H9 (cell line): ENCODE measurements at regions not wholly inside any gene's neighbourhood (a gene's known extent, or its start where the extent isn't known, plus 50 kb on each side); places are given as distances from the start of the nearest gene placed in this dataset.
A peak's percentile ranks its signal among the peaks of the same experiment; 100 is the strongest.

Experiments used
- DNase-seq: peaks from one replicate; pipeline ENCODE4 v3.0.0-alpha.2; 2017
- H2AFZ ChIP-seq: one replicate; pipeline ENCODE4 v1.6.1; 2013; ENCODE audit warnings: mild to moderate bottlenecking, low read length, control low read depth, moderate library complexity
- H2AK5ac ChIP-seq: 2 replicates; pipeline ENCODE4 v1.6.1; 2013; ENCODE audit warnings: low read length, control low read depth, mixed read lengths; ENCODE audit not compliant: insufficient read length
- H2BK120ac ChIP-seq: one replicate; pipeline ENCODE4 v1.6.1; 2013; ENCODE audit warnings: low read depth, mild to moderate bottlenecking, low read length, control low read depth, inconsistent platforms; ENCODE audit not compliant: poor library complexity, severe bottlenecking
- H2BK12ac ChIP-seq: 2 replicates; pipeline ENCODE4 v1.6.1; 2013; ENCODE audit warnings: low read length, control low read depth, mixed read lengths, low read depth; ENCODE audit not compliant: insufficient read length
- H2BK15ac ChIP-seq: 2 replicates; pipeline ENCODE4 v1.6.1; 2013; ENCODE audit warnings: low read depth, low read length, control low read depth
- H2BK20ac ChIP-seq: one replicate; pipeline ENCODE4 v1.6.1; 2013; ENCODE audit warnings: low read depth, mild to moderate bottlenecking, low read length, control low read depth, inconsistent platforms; ENCODE audit not compliant: poor library complexity, severe bottlenecking
- H2BK5ac ChIP-seq: 2 replicates; pipeline ENCODE4 v1.6.1; 2013; ENCODE audit warnings: low read length, control low read depth, mixed read lengths; ENCODE audit not compliant: insufficient read length
- H3K14ac ChIP-seq: 2 replicates; pipeline ENCODE4 v1.6.1; 2013; ENCODE audit warnings: low read length, control low read depth; ENCODE audit not compliant: insufficient read depth
- H3K18ac ChIP-seq: 2 replicates; pipeline ENCODE4 v1.6.1; 2013; ENCODE audit warnings: low read depth, mild to moderate bottlenecking, mixed read lengths, low read length, control low read depth; ENCODE audit not compliant: insufficient read length
- H3K23ac ChIP-seq: 2 replicates; pipeline ENCODE4 v1.6.1; 2013; ENCODE audit warnings: low read length, control low read depth, mixed read lengths, low read depth; ENCODE audit not compliant: insufficient read length
- H3K23me2 ChIP-seq: 2 replicates; pipeline ENCODE4 v1.6.1; 2013; ENCODE audit warnings: low read depth, mild to moderate bottlenecking, mixed read lengths, low read length, control low read depth; ENCODE audit not compliant: insufficient read length, poor library complexity, severe bottlenecking
- H3K27ac ChIP-seq: 2 replicates; pipeline ENCODE4 v1.5.1; 2013; ENCODE audit warnings: low read length, control low read depth, mixed read lengths, low read depth; ENCODE audit not compliant: insufficient read length
- H3K27me3 ChIP-seq: 2 replicates; pipeline ENCODE4 v1.6.1; 2013; ENCODE audit warnings: low read length, control low read depth, inconsistent platforms; ENCODE audit not compliant: insufficient read depth
- H3K4ac ChIP-seq: 2 replicates; pipeline ENCODE4 v1.6.1; 2013; ENCODE audit warnings: low read depth, mild to moderate bottlenecking, control low read depth, inconsistent platforms, low read length, moderate library complexity
- H3K4me1 ChIP-seq: 2 replicates; pipeline ENCODE4 v1.6.1; 2013; ENCODE audit warnings: low read length, control low read depth, inconsistent platforms; ENCODE audit not compliant: insufficient read depth
- H3K4me2 ChIP-seq: 2 replicates; pipeline ENCODE4 v1.6.1; 2013; ENCODE audit warnings: low read length, control low read depth, mixed read lengths; ENCODE audit not compliant: insufficient read length, insufficient read depth
- H3K56ac ChIP-seq: 2 replicates; pipeline ENCODE4 v1.6.1; 2013; ENCODE audit warnings: low read depth, mild to moderate bottlenecking, mixed read lengths, low read length, control low read depth; ENCODE audit not compliant: insufficient read length
- H3K79me1 ChIP-seq: 2 replicates; pipeline ENCODE4 v1.6.1; 2013; ENCODE audit warnings: low read depth, mild to moderate bottlenecking, moderate library complexity, low read length, control low read depth, inconsistent platforms; ENCODE audit not compliant: insufficient read depth, poor library complexity, severe bottlenecking
- H3K79me2 ChIP-seq: 2 replicates; pipeline ENCODE4 v1.6.1; 2013; ENCODE audit warnings: low read length, control low read depth, inconsistent platforms; ENCODE audit not compliant: insufficient read depth
- H3K9ac ChIP-seq: 2 replicates; pipeline ENCODE4 v1.6.1; 2013; ENCODE audit warnings: low read length, control low read depth, mixed read lengths; ENCODE audit not compliant: insufficient read length; ENCODE audit errors: extremely low read depth
- H3K9me3 ChIP-seq: one replicate; pipeline ENCODE4 v1.6.1; 2013; ENCODE audit warnings: low read depth, low read length, inconsistent platforms; ENCODE audit not compliant: control insufficient read depth
- H3T11ph ChIP-seq: one replicate; pipeline ENCODE4 v1.6.1; 2013; ENCODE audit warnings: mild to moderate bottlenecking, low read length, control low read depth, inconsistent platforms
- H4K20me1 ChIP-seq: one replicate; pipeline ENCODE4 v1.6.1; 2013; ENCODE audit not compliant: control insufficient read depth, insufficient read length, insufficient read depth
- H4K5ac ChIP-seq: 2 replicates; pipeline ENCODE4 v1.6.1; 2013; ENCODE audit warnings: low read depth, mild to moderate bottlenecking, mixed read lengths, low read length, control low read depth; ENCODE audit not compliant: insufficient read length
- H4K8ac ChIP-seq: replicated peaks from 2 replicates; pipeline ENCODE4 v1.6.1; 2013; ENCODE audit warnings: low read length, control low read depth, mixed read lengths, low read depth; ENCODE audit not compliant: insufficient read length
- H4K91ac ChIP-seq: 2 replicates; pipeline ENCODE4 v1.6.1; 2013; ENCODE audit warnings: low read depth, mild to moderate bottlenecking, moderate library complexity, mixed read lengths, low read length, control low read depth; ENCODE audit not compliant: insufficient read length
- H3K27ac Mint-ChIP-seq, 3 experiments: 2 replicates in 2 of 3; 3 replicates in 1 of 3; pipeline ENCODE4 v1.8.0; 2020 to 2021; ENCODE audit warnings: mixed read lengths in 3 of 3, mild to moderate bottlenecking in 1 of 3, moderate library complexity in 1 of 3
- H3K27me3 Mint-ChIP-seq: 2 replicates; pipeline ENCODE4 v1.8.0; 2021; ENCODE audit warnings: low read depth, mild to moderate bottlenecking, moderate library complexity, mixed read lengths
- H3K36me3 Mint-ChIP-seq, 3 experiments: 2 replicates in 2 of 3; 3 replicates in 1 of 3; pipeline ENCODE4 v1.8.0; 2020 to 2021; ENCODE audit warnings: low read depth in 3 of 3, mixed read lengths in 3 of 3; ENCODE audit not compliant: insufficient read depth in 1 of 3
- H3K4me1 Mint-ChIP-seq, 2 experiments: 2 replicates each; pipeline ENCODE4 v1.8.0; 2020; ENCODE audit warnings: mixed read lengths in 2 of 2
- H3K4me3 Mint-ChIP-seq, 2 experiments: 2 replicates in 1 of 2; 3 replicates in 1 of 2; pipeline ENCODE4 v1.8.0; 2020 to 2021; ENCODE audit warnings: mild to moderate bottlenecking in 2 of 2, mixed read lengths in 2 of 2, moderate library complexity in 1 of 2
- H3K9me3 Mint-ChIP-seq, 2 experiments: 2 replicates in 1 of 2; 3 replicates in 1 of 2; pipeline ENCODE4 v1.8.0; 2020; ENCODE audit warnings: mild to moderate bottlenecking in 2 of 2, mixed read lengths in 2 of 2, moderate library complexity in 1 of 2
- WGBS: extraction: QIAGEN DNeasy Blood & Tissue Kit; methylation state at CpG from one replicate; pipeline ENCODE4 v1.1.7; 2013; ENCODE audit warnings: missing lambda C conversion rate, low lambda C conversion rate, mixed read lengths; ENCODE audit not compliant: insufficient read length; ENCODE audit errors: extremely low coverage; 5-methylcytosine and 5-hydroxymethylcytosine counted together
- TF ChIP-seq, protein P1 (sequence below): fragments of 200-600 bp; sonication (generic); conservative IDR thresholded peaks from 3 replicates; pipeline ENCODE4 v1.8.0; 2021; ENCODE audit warnings: antibody characterized with exemption, mild to moderate bottlenecking

DNA sequence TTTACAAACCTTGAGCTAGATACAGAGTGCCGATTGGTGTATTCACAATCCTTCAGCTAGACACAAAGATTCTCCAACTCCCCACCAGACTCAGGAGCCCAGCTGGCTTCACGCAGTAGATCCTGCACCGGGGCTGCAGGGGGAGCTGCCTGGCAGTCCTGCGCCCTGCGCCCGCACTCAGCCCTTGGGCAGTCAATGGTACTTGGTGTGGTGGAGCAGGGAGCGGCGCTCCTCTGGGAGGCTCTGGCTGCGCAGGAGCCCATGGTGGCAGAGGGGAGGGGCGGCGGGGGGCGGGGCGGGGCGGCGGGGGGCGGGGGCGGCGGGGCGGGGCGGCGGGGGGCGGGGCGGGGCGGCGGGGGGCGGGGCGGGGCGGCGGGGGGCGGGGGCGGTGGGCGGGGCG is 923.4 kb downstream of the SOCS6 start:
- no peaks in the 10 kb centered on the region for H3K9me3 ChIP-seq
- H2BK120ac ChIP-seq = no peak overlapping the region
- no peak overlapping the region for H2BK12ac ChIP-seq
- Mint-ChIP-seq H3K4me3 (no peak overlapping the region), H3K36me3 (peaks cover 0 to 26% (median 6%) of the 10 kb centered on the region in 3 experiments; a peak in 5 of 7 replicates), H3K9me3 (peaks cover 8 to 11% of the 10 kb centered on the region in 2 experiments; a peak in 4 of 5 replicates), H3K27me3 (peaks cover 5% of the 10 kb centered on the region), H3K4me1 (peaks cover 34 to 38% of the 10 kb centered on the region in 2 experiments), H3K27ac (no peak overlapping the region)
- H3K56ac ChIP-seq = no peak overlapping the region
- no peak overlapping the region for H3K23ac ChIP-seq
- H3K4me2 ChIP-seq = no peak overlapping the region
- no peaks in the 10 kb centered on the region; the same call in 1 of the 2 replicates for H3K4me1 ChIP-seq
- H3K9ac ChIP-seq = no peak overlapping the region
- H3T11ph ChIP-seq = no peak overlapping the region
- H3K27me3 ChIP-seq = no peaks in the 10 kb centered on the region
- no peak overlapping the region for H2AFZ ChIP-seq
- H2AK5ac ChIP-seq = no peak overlapping the region
- peak; percentile 49 for DNase-seq
- H3K4ac ChIP-seq = no peak overlapping the region
- H2BK5ac ChIP-seq = no peak overlapping the region
- H4K91ac ChIP-seq = no peak overlapping the region
- H3K27ac ChIP-seq = no peak overlapping the region
- no peaks in the 10 kb centered on the region for H3K79me2 ChIP-seq
- TF ChIP-seq, protein P1, sequence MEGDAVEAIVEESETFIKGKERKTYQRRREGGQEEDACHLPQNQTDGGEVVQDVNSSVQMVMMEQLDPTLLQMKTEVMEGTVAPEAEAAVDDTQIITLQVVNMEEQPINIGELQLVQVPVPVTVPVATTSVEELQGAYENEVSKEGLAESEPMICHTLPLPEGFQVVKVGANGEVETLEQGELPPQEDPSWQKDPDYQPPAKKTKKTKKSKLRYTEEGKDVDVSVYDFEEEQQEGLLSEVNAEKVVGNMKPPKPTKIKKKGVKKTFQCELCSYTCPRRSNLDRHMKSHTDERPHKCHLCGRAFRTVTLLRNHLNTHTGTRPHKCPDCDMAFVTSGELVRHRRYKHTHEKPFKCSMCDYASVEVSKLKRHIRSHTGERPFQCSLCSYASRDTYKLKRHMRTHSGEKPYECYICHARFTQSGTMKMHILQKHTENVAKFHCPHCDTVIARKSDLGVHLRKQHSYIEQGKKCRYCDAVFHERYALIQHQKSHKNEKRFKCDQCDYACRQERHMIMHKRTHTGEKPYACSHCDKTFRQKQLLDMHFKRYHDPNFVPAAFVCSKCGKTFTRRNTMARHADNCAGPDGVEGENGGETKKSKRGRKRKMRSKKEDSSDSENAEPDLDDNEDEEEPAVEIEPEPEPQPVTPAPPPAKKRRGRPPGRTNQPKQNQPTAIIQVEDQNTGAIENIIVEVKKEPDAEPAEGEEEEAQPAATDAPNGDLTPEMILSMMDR = no peak
- H3K23me2 ChIP-seq = no peaks in the 10 kb centered on the region
- no peaks in the 10 kb centered on the region for H3K79me1 ChIP-seq
- no peaks in the 10 kb centered on the region for H4K20me1 ChIP-seq
- no peak overlapping the region for H3K18ac ChIP-seq
- WGBS = no CpG with 5 or more reads among the region's 33 CpGs
- H4K5ac ChIP-seq = no peak overlapping the region
- no peak overlapping the region for H2BK20ac ChIP-seq
- H4K8ac ChIP-seq = no peak overlapping the region
- no peak overlapping the region for H2BK15ac ChIP-seq
- H3K14ac ChIP-seq = no peak overlapping the region
